ENCODE measurements at regions not wholly inside any gene's neighbourhood (a gene's known extent, or its start where the extent isn't known, plus 50 kb on each side); places are given as distances from the start of the nearest gene placed in this dataset.

DNA sequence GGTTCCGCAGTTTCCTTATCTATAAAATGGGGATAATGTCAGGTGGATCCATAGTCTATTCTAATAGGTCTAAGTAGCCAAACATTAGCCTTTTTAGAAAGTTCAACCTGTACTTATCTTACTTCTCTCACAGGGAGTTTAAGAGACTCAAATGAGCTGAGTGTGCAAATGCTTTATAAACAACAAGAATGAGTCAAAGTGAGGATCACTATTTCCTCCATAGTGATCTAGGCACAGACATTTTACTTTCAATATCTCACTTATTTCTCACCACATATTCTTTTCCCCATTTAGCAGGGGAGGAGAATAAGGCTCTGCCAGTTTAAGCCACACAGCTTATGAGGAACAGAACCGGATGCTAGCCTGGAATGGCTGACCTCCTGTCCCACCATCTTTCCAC lies 92.1 kb upstream of the LMO4 start:
- TF ChIP-seq, protein P1, sequence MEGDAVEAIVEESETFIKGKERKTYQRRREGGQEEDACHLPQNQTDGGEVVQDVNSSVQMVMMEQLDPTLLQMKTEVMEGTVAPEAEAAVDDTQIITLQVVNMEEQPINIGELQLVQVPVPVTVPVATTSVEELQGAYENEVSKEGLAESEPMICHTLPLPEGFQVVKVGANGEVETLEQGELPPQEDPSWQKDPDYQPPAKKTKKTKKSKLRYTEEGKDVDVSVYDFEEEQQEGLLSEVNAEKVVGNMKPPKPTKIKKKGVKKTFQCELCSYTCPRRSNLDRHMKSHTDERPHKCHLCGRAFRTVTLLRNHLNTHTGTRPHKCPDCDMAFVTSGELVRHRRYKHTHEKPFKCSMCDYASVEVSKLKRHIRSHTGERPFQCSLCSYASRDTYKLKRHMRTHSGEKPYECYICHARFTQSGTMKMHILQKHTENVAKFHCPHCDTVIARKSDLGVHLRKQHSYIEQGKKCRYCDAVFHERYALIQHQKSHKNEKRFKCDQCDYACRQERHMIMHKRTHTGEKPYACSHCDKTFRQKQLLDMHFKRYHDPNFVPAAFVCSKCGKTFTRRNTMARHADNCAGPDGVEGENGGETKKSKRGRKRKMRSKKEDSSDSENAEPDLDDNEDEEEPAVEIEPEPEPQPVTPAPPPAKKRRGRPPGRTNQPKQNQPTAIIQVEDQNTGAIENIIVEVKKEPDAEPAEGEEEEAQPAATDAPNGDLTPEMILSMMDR (IDR thresholded peaks at IDR 0.05), result no peak
- TF ChIP-seq POLR2AphosphoS5 (IDR thresholded peaks at IDR 0.05; ENCODE audit: insufficient read depth in 1 of 2, low read depth in 1 of 2), result no peak
- TF ChIP-seq POLR2A (IDR thresholded peaks at IDR 0.05), result no peak
